GM23248 (cell line): ENCODE measurements at regions not wholly inside any gene's neighbourhood (a gene's known extent, or its start where the extent isn't known, plus 50 kb on each side); places are given as distances from the start of the nearest gene placed in this dataset.

Experiments
- EZH2 ChIP-seq: fragments of 200-600 bp; sonication (generic); IDR thresholded peaks from 2 replicates; pipeline ENCODE4 v1.6.1; 2018; ENCODE audit warnings: antibody characterized with exemption, mild to moderate bottlenecking; ENCODE audit not compliant: insufficient read depth, poor library complexity, severe bottlenecking
- EZH2phosphoT487 ChIP-seq: fragments of 200-600 bp; sonication (generic); IDR thresholded peaks from 2 replicates; pipeline ENCODE4 v1.6.1; 2018; ENCODE audit warnings: antibody characterized with exemption, moderate library complexity, mild to moderate bottlenecking, low read depth; ENCODE audit not compliant: insufficient read depth

GRCh38 chr20:24890286-24890685 is 58.8 kb upstream of the CST7 start:
- TF ChIP-seq EZH2phosphoT487, result no peak
- TF ChIP-seq EZH2, result no peak
